ENCODE measurements at regions not wholly inside any gene's neighbourhood (a gene's known extent, or its start where the extent isn't known, plus 50 kb on each side); places are given as distances from the start of the nearest gene placed in this dataset.

DNA sequence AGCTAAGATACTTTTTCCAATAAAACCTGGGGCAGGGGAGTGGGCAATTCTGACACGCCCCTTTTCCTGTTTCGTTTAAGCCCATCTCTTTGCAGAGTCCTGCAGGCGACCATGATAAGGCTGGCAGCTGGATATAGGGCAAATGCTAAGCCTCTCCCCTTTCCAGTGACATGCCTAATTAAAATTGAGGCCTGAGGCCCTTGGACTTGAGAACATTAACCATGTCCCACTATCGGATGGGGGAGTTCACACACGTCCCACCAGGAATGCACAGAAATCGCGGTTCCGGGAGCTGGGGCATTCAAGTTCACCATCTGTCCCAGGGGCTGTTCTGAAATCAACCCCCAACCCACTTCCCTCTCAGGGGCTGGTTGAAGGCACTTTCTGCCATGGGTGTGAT lies 109.2 kb upstream of the FOXF1 start:
- DNase-seq = no peak
- no peaks in the 10 kb centered on the region for H3K4me1 ChIP-seq (ENCODE audit: low read length)
- no peak overlapping the region for H3K27ac ChIP-seq (ENCODE audit: low read length)
- H3F3A ChIP-seq (ENCODE audit: insufficient read depth, low read length) = no peaks in the 10 kb centered on the region
- H2AFZ ChIP-seq (ENCODE audit: low read length) = no peak overlapping the region
- no peaks in the 10 kb centered on the region for H3K79me2 ChIP-seq (ENCODE audit: low read length)
- peaks cover 20% of the 10 kb centered on the region for H3K27me3 ChIP-seq (replicated peaks; ENCODE audit: insufficient read depth, low read length)
- H3K4me3 ChIP-seq (ENCODE audit: low read length) = no peak overlapping the region
- no peak overlapping the region for H3K9ac ChIP-seq (ENCODE audit: low read length)
- no peaks in the 10 kb centered on the region for H3K9me3 ChIP-seq (replicated peaks; ENCODE audit: insufficient read depth, low read length)
- TF ChIP-seq EZH2 (optimal IDR thresholded peaks at IDR 0.05; ENCODE audit: low read depth, low read length) (no peak), CTCF (IDR thresholded peaks at IDR 0.05; ENCODE audit: low read length) (no peak), EZH2phosphoT487 (IDR thresholded peaks at IDR 0.05; ENCODE audit: low read length) (no peak)
- H3K9me2 ChIP-seq (replicated peaks; ENCODE audit: insufficient read depth, low read length) = no peaks in the 10 kb centered on the region
- no peaks in the 10 kb centered on the region for H4K20me1 ChIP-seq (ENCODE audit: insufficient read depth, low read length)
- H3K36me3 ChIP-seq (replicated peaks; ENCODE audit: insufficient read depth, low read length) = no peaks in the 10 kb centered on the region
- no peak overlapping the region for H3K4me2 ChIP-seq (ENCODE audit: low read depth, low read length)

- no peak overlapping the region for H2AFZ ChIP-seq (ENCODE audit: low read length)
- TF ChIP-seq EZH2phosphoT487 (IDR thresholded peaks at IDR 0.05; ENCODE audit: low read length) (no peak), CTCF (IDR thresholded peaks at IDR 0.05; ENCODE audit: low read length) (no peak), EZH2 (optimal IDR thresholded peaks at IDR 0.05; ENCODE audit: low read depth, low read length) (no peak)
- no peaks in the 10 kb centered on the region for H4K20me1 ChIP-seq (ENCODE audit: insufficient read depth, low read length)
- no peak overlapping the region for H3K9ac ChIP-seq (ENCODE audit: low read length)
- no peak overlapping the region for H3K27ac ChIP-seq (ENCODE audit: low read length)
- no peaks in the 10 kb centered on the region for H3F3A ChIP-seq (ENCODE audit: insufficient read depth, low read length)
- H3K9me3 ChIP-seq (replicated peaks; ENCODE audit: insufficient read depth, low read length) = no peaks in the 10 kb centered on the region
- H3K79me2 ChIP-seq (ENCODE audit: low read length) = no peaks in the 10 kb centered on the region
- H3K4me3 ChIP-seq (ENCODE audit: low read length) = no peak overlapping the region
- no peaks in the 10 kb centered on the region for H3K4me1 ChIP-seq (ENCODE audit: low read length)
- H3K36me3 ChIP-seq (replicated peaks; ENCODE audit: insufficient read depth, low read length) = no peaks in the 10 kb centered on the region
- H3K4me2 ChIP-seq (ENCODE audit: low read depth, low read length) = no peak overlapping the region
- DNase-seq = no peak
- H3K9me2 ChIP-seq (replicated peaks; ENCODE audit: insufficient read depth, low read length) = no peaks in the 10 kb centered on the region
- H3K27me3 ChIP-seq (replicated peaks; ENCODE audit: insufficient read depth, low read length) = peaks cover 11% of the 10 kb centered on the region; the same call in 1 of the 2 replicates
Observed at GRCh38 chr16:86403085-86403484, 107.2 kb upstream of the FOXF1 start.

GRCh38 chr16:86403541-86404163 lies 106.7 kb upstream of the FOXF1 start:
- no peaks in the 10 kb centered on the region for H3K36me3 ChIP-seq (replicated peaks; ENCODE audit: insufficient read depth, low read length)

More at GRCh38 chr16:86403541-86404163, 106.7 kb upstream of the FOXF1 start:
- no peak for DNase-seq
- Histone ChIP-seq H3K9me3 (replicated peaks; ENCODE audit: insufficient read depth, low read length) (no peaks in the 10 kb centered on the region), H3F3A (ENCODE audit: insufficient read depth, low read length) (no peaks in the 10 kb centered on the region), H3K9ac (ENCODE audit: low read length) (no peak overlapping the region), H3K4me3 (ENCODE audit: low read length) (no peak overlapping the region), H3K79me2 (ENCODE audit: low read length) (no peaks in the 10 kb centered on the region), H3K27me3 (replicated peaks; ENCODE audit: insufficient read depth, low read length) (peaks cover 11% of the 10 kb centered on the region; the same call in 1 of the 2 replicates), H2AFZ (ENCODE audit: low read length) (no peak overlapping the region), H3K4me2 (ENCODE audit: low read depth, low read length) (no peak overlapping the region), H3K4me1 (ENCODE audit: low read length) (no peaks in the 10 kb centered on the region), H4K20me1 (ENCODE audit: insufficient read depth, low read length) (no peaks in the 10 kb centered on the region), H3K9me2 (replicated peaks; ENCODE audit: insufficient read depth, low read length) (no peaks in the 10 kb centered on the region), H3K27ac (ENCODE audit: low read length) (no peak overlapping the region)
- TF ChIP-seq EZH2phosphoT487 (IDR thresholded peaks at IDR 0.05; ENCODE audit: low read length) (no peak), EZH2 (optimal IDR thresholded peaks at IDR 0.05; ENCODE audit: low read depth, low read length) (no peak), CTCF (IDR thresholded peaks at IDR 0.05; ENCODE audit: low read length) (no peak)
